Central memory CD8-positive, alpha-beta T cell (primary cell): ENCODE measurements at regions not wholly inside any gene's neighbourhood (a gene's known extent, or its start where the extent isn't known, plus 50 kb on each side); places are given as distances from the start of the nearest gene placed in this dataset.

Experiments
- ATAC-seq: fragments of 150-1000 bp; cut with Tn5 transposase; replicated peaks from 2 replicates; pipeline ENCODE4 v1.10.0; 2022; ENCODE audit warnings: mild to moderate bottlenecking, moderate FRiP score, moderate number of reproducible peaks; ENCODE audit not compliant: poor library complexity, severe bottlenecking; ENCODE audit errors: extremely low read depth
- DNase-seq, 2 donors: peaks; one replicate each; pipeline ENCODE4 v3.0.0; 2021; ENCODE audit warnings: low spot score in 2 of 2
- H3K27ac Mint-ChIP-seq: one replicate; pipeline ENCODE4 v1.8.0; 2022; ENCODE audit warnings: low read depth, mild to moderate bottlenecking, moderate library complexity, mixed read lengths
- H3K27me3 Mint-ChIP-seq: one replicate; pipeline ENCODE4 v1.8.0; 2022; ENCODE audit warnings: mixed read lengths
- H3K36me3 Mint-ChIP-seq: one replicate; pipeline ENCODE4 v1.8.0; 2022; ENCODE audit warnings: mild to moderate bottlenecking, moderate library complexity, mixed read lengths; ENCODE audit not compliant: insufficient read depth
- H3K4me1 Mint-ChIP-seq: one replicate; pipeline ENCODE4 v1.8.0; 2022; ENCODE audit warnings: mixed read lengths
- H3K4me3 Mint-ChIP-seq: one replicate; pipeline ENCODE4 v1.8.0; 2022; ENCODE audit warnings: mild to moderate bottlenecking, moderate library complexity, mixed read lengths
- H3K9me3 Mint-ChIP-seq: one replicate; pipeline ENCODE4 v1.8.0; 2022; ENCODE audit warnings: mixed read lengths

- Mint-ChIP-seq H3K9me3 (peaks cover 14% of the 10 kb centered on the region), H3K27ac (no peak overlapping the region), H3K36me3 (no peaks in the 10 kb centered on the region), H3K4me1 (no peaks in the 10 kb centered on the region), H3K27me3 (no peaks in the 10 kb centered on the region), H3K4me3 (no peak overlapping the region)
- ATAC-seq: no peak
- DNase-seq: no peak
Observed at GRCh38 chr2:139917690-139918384, 1137.6 kb upstream of the NXPH2 start.

- Mint-ChIP-seq H3K4me3 (no peak overlapping the region), H3K36me3 (no peaks in the 10 kb centered on the region)
- no peak for ATAC-seq
Observed at GRCh38 chr2:139916822-139917221, 1136.6 kb upstream of the NXPH2 start.

GRCh38 chr2:139911160-139911559, 1131.0 kb upstream of the NXPH2 start:
- Mint-ChIP-seq H3K9me3 (peaks cover 10% of the 10 kb centered on the region), H3K27ac (no peak overlapping the region)

More at GRCh38 chr2:139916822-139917221, 1136.6 kb upstream of the NXPH2 start:
- no peak for DNase-seq
- H3K27me3 Mint-ChIP-seq: no peaks in the 10 kb centered on the region
- peaks cover 14% of the 10 kb centered on the region for H3K9me3 Mint-ChIP-seq
- H3K27ac Mint-ChIP-seq: no peak overlapping the region
- H3K4me1 Mint-ChIP-seq: no peaks in the 10 kb centered on the region

GRCh38 chr2:139909136-139909535, 1128.9 kb upstream of the NXPH2 start:
- no peaks in the 10 kb centered on the region for H3K4me1 Mint-ChIP-seq
- no peak overlapping the region for H3K4me3 Mint-ChIP-seq
- peaks cover 18% of the 10 kb centered on the region for H3K9me3 Mint-ChIP-seq
- no peak for ATAC-seq
- DNase-seq: no peak
- no peaks in the 10 kb centered on the region for H3K36me3 Mint-ChIP-seq
- H3K27ac Mint-ChIP-seq: no peak overlapping the region
- no peaks in the 10 kb centered on the region for H3K27me3 Mint-ChIP-seq

More at GRCh38 chr2:139911160-139911559, 1131.0 kb upstream of the NXPH2 start:
- no peaks in the 10 kb centered on the region for H3K4me1 Mint-ChIP-seq
- no peaks in the 10 kb centered on the region for H3K36me3 Mint-ChIP-seq
- ATAC-seq (no peak), DNase-seq (no peak)
- H3K4me3 Mint-ChIP-seq: no peak overlapping the region
- no peaks in the 10 kb centered on the region for H3K27me3 Mint-ChIP-seq

GRCh38 chr2:139905624-139906023, 1125.4 kb upstream of the NXPH2 start:
- DNase-seq: no peak
- H3K27ac Mint-ChIP-seq: no peak overlapping the region
- no peaks in the 10 kb centered on the region for H3K27me3 Mint-ChIP-seq
- H3K4me1 Mint-ChIP-seq: no peaks in the 10 kb centered on the region
- no peak for ATAC-seq
- H3K36me3 Mint-ChIP-seq: no peaks in the 10 kb centered on the region
- H3K4me3 Mint-ChIP-seq: no peak overlapping the region
- H3K9me3 Mint-ChIP-seq: peaks cover 23% of the 10 kb centered on the region

- no peak overlapping the region for H3K27ac Mint-ChIP-seq
- no peaks in the 10 kb centered on the region for H3K27me3 Mint-ChIP-seq
- no peaks in the 10 kb centered on the region for H3K36me3 Mint-ChIP-seq
- no peak for ATAC-seq
- peaks cover 23% of the 10 kb centered on the region for H3K9me3 Mint-ChIP-seq
- no peak overlapping the region for H3K4me3 Mint-ChIP-seq
- no peaks in the 10 kb centered on the region for H3K4me1 Mint-ChIP-seq
- DNase-seq: no peak
Observed at GRCh38 chr2:139891636-139892035, 1111.4 kb upstream of the NXPH2 start.

GRCh38 chr2:139885921-139886498, 1105.8 kb upstream of the NXPH2 start:
- H3K27ac Mint-ChIP-seq: no peak overlapping the region
- no peak overlapping the region for H3K4me3 Mint-ChIP-seq
- no peaks in the 10 kb centered on the region for H3K27me3 Mint-ChIP-seq
- H3K36me3 Mint-ChIP-seq: no peaks in the 10 kb centered on the region
- DNase-seq (no peak), ATAC-seq (no peak)
- no peaks in the 10 kb centered on the region for H3K4me1 Mint-ChIP-seq
- peaks cover 32% of the 10 kb centered on the region for H3K9me3 Mint-ChIP-seq

- Mint-ChIP-seq H3K36me3 (no peaks in the 10 kb centered on the region), H3K27ac (no peak overlapping the region), H3K4me1 (no peaks in the 10 kb centered on the region), H3K27me3 (no peaks in the 10 kb centered on the region), H3K9me3 (peaks cover 11% of the 10 kb centered on the region), H3K4me3 (no peak overlapping the region)
- DNase-seq: no peak
- no peak for ATAC-seq
Observed at GRCh38 chr2:139876964-139877363, 1096.8 kb upstream of the NXPH2 start.

- no peak overlapping the region for H3K27ac Mint-ChIP-seq
- H3K36me3 Mint-ChIP-seq: no peaks in the 10 kb centered on the region
- H3K9me3 Mint-ChIP-seq: peaks cover 11% of the 10 kb centered on the region
- no peaks in the 10 kb centered on the region for H3K4me1 Mint-ChIP-seq
- DNase-seq (no peak), ATAC-seq (no peak)
- no peaks in the 10 kb centered on the region for H3K27me3 Mint-ChIP-seq
- H3K4me3 Mint-ChIP-seq: no peak overlapping the region
Observed at GRCh38 chr2:139876321-139876720, 1096.1 kb upstream of the NXPH2 start.

- Mint-ChIP-seq H3K27me3 (no peaks in the 10 kb centered on the region), H3K4me1 (no peaks in the 10 kb centered on the region), H3K4me3 (no peak overlapping the region), H3K36me3 (no peaks in the 10 kb centered on the region), H3K9me3 (peaks cover 18% of the 10 kb centered on the region), H3K27ac (no peak overlapping the region)
- ATAC-seq (no peak), DNase-seq (no peak)
Observed at GRCh38 chr2:139872503-139872902, 1092.3 kb upstream of the NXPH2 start.

GRCh38 chr2:139872032-139872431, 1091.8 kb upstream of the NXPH2 start:
- no peak for ATAC-seq
- no peaks in the 10 kb centered on the region for H3K4me1 Mint-ChIP-seq
- DNase-seq: no peak
- H3K9me3 Mint-ChIP-seq: peaks cover 21% of the 10 kb centered on the region
- H3K4me3 Mint-ChIP-seq: no peak overlapping the region
- no peak overlapping the region for H3K27ac Mint-ChIP-seq
- no peaks in the 10 kb centered on the region for H3K27me3 Mint-ChIP-seq
- H3K36me3 Mint-ChIP-seq: no peaks in the 10 kb centered on the region

- Mint-ChIP-seq H3K27ac (no peak overlapping the region), H3K4me3 (no peak overlapping the region), H3K4me1 (no peaks in the 10 kb centered on the region), H3K9me3 (peaks cover 27% of the 10 kb centered on the region), H3K27me3 (no peaks in the 10 kb centered on the region), H3K36me3 (no peaks in the 10 kb centered on the region)
- no peak for DNase-seq
- no peak for ATAC-seq
Observed at GRCh38 chr2:139867601-139868226, 1087.5 kb upstream of the NXPH2 start.

GRCh38 chr2:139864821-139865302, 1084.7 kb upstream of the NXPH2 start:
- no peak overlapping the region for H3K4me3 Mint-ChIP-seq
- no peaks in the 10 kb centered on the region for H3K36me3 Mint-ChIP-seq
- peaks cover 35% of the 10 kb centered on the region for H3K9me3 Mint-ChIP-seq
- no peak for ATAC-seq
- no peaks in the 10 kb centered on the region for H3K4me1 Mint-ChIP-seq
- no peaks in the 10 kb centered on the region for H3K27me3 Mint-ChIP-seq
- no peak overlapping the region for H3K27ac Mint-ChIP-seq
- no peak for DNase-seq
